Brain pericyte (primary cell): ENCODE measurements at regions not wholly inside any gene's neighbourhood (a gene's known extent, or its start where the extent isn't known, plus 50 kb on each side); places are given as distances from the start of the nearest gene placed in this dataset.
A peak's percentile ranks its signal among the peaks of the same experiment; 100 is the strongest.
"Not testable (repeated sequence)": the region's sequence is repeated elsewhere in the genome, so short reads cannot be mapped to it uniquely, and the experiment has no call there.

ENCODE experiments used
- DNase-seq: peaks from one replicate; pipeline ENCODE4 v3.0.0-alpha.2; 2012; ENCODE audit warnings: low read depth, low spot score

GRCh38 chr13:73808318-73808717 lies 325.9 kb downstream of the KLF12 start:
- DNase-seq, result no peak

GRCh38 chr13:73805326-73805958 lies 328.8 kb downstream of the KLF12 start:
- DNase-seq, result not testable (repeated sequence)

- no peak for DNase-seq
Observed at GRCh38 chr13:73803997-73804396, 330.2 kb downstream of the KLF12 start.

- DNase-seq, result no peak
Observed at GRCh38 chr13:73800011-73800410, 334.2 kb downstream of the KLF12 start.

- DNase-seq, result no peak
Observed at GRCh38 chr13:73794755-73795154, 339.4 kb downstream of the KLF12 start.

GRCh38 chr13:73793361-73793760 lies 340.8 kb downstream of the KLF12 start:
- DNase-seq, result no peak

- DNase-seq, result no peak
Observed at GRCh38 chr13:73792796-73793195, 341.4 kb downstream of the KLF12 start.

- DNase-seq, result no peak
Observed at GRCh38 chr13:73782450-73783449, 351.5 kb downstream of the KLF12 start.

GRCh38 chr13:73781384-73781783 lies 352.8 kb downstream of the KLF12 start:
- DNase-seq, result no peak

- no peak for DNase-seq
Observed at GRCh38 chr13:73779881-73780280, 354.3 kb downstream of the KLF12 start.

GRCh38 chr13:73778242-73778864 lies 355.9 kb downstream of the KLF12 start:
- no peak for DNase-seq

- DNase-seq, result no peak
Observed at GRCh38 chr13:73777134-73777533, 357.1 kb downstream of the KLF12 start.

- DNase-seq, result no peak
Observed at GRCh38 chr13:73776151-73776785, 357.9 kb downstream of the KLF12 start.

GRCh38 chr13:73773168-73773549 lies 361.0 kb downstream of the KLF12 start:
- DNase-seq, result no peak

- DNase-seq, result no peak
Observed at GRCh38 chr13:73772449-73773167, 361.6 kb downstream of the KLF12 start.

- no peak for DNase-seq
Observed at GRCh38 chr13:73767747-73768315, 366.4 kb downstream of the KLF12 start.

GRCh38 chr13:73767191-73767741 lies 366.9 kb downstream of the KLF12 start:
- DNase-seq, result no peak

- peak; percentile 31 for DNase-seq
Observed at GRCh38 chr13:73765651-73766384, 368.4 kb downstream of the KLF12 start.

- no peak for DNase-seq
Observed at GRCh38 chr13:73759434-73759833, 374.8 kb downstream of the KLF12 start.
